ENCODE measurements at regions not wholly inside any gene's neighbourhood (a gene's known extent, or its start where the extent isn't known, plus 50 kb on each side); places are given as distances from the start of the nearest gene placed in this dataset.

- Histone ChIP-seq H3K4me2 (no peak overlapping the region), H3K9me3 (replicated peaks in 1 of 11) (no peaks in the 10 kb centered on the region), H3K27me3 (no peaks in the 10 kb centered on the region), H3K36me3 (no peaks in the 10 kb centered on the region), H3K4me3 (no peak overlapping the region), H3K9ac (no peak overlapping the region), H4K20me1 (no peaks in the 10 kb centered on the region), H3K4me1 (peaks cover 0 to 45% (median 8%) of the 10 kb centered on the region in 10 experiments; a peak in 11 of 20 replicates), H3K27ac (no peak overlapping the region)
- TF ChIP-seq Cebpa-rat (IDR thresholded peaks at IDR 0.05): no peak
These were observed 398.0 kb downstream of the ENC1 start for GRCh38 chr5:74242516-74242915.

GRCh38 chr5:74241751-74242140 is 398.8 kb downstream of the ENC1 start:
- no peak for TF ChIP-seq Cebpa-rat (IDR thresholded peaks at IDR 0.05)
- peak overlapping the region in 5 of 11 experiments; percentile 12 to 61 (median 25); a peak in 7 of 22 replicates for H3K4me2 ChIP-seq
- no peaks in the 10 kb centered on the region for H3K27me3 ChIP-seq
- H3K9me3 ChIP-seq (replicated peaks in 1 of 11): no peaks in the 10 kb centered on the region
- H3K27ac ChIP-seq: no peak overlapping the region
- H3K36me3 ChIP-seq: no peaks in the 10 kb centered on the region
- H3K4me3 ChIP-seq: no peak overlapping the region
- H3K9ac ChIP-seq: no peak overlapping the region
- no peaks in the 10 kb centered on the region for H4K20me1 ChIP-seq
- H3K4me1 ChIP-seq: peaks cover 0 to 50% (median 8%) of the 10 kb centered on the region in 10 experiments; a peak in 11 of 20 replicates

- no peak for TF ChIP-seq Cebpa-rat (IDR thresholded peaks at IDR 0.05)
- no peak overlapping the region for H3K27ac ChIP-seq
- H3K27me3 ChIP-seq: no peaks in the 10 kb centered on the region
- no peak overlapping the region for H3K4me3 ChIP-seq
- peaks cover 0 to 50% (median 8%) of the 10 kb centered on the region in 10 experiments; a peak in 11 of 20 replicates for H3K4me1 ChIP-seq
- no peaks in the 10 kb centered on the region for H3K36me3 ChIP-seq
- H3K9me3 ChIP-seq (replicated peaks in 1 of 11): no peaks in the 10 kb centered on the region
- H3K4me2 ChIP-seq: peak overlapping the region in 5 of 11 experiments; percentile 12 to 61 (median 25); a peak in 7 of 22 replicates
- no peaks in the 10 kb centered on the region for H4K20me1 ChIP-seq
- no peak overlapping the region for H3K9ac ChIP-seq
These were observed 399.5 kb downstream of the ENC1 start for GRCh38 chr5:74240783-74241750.

GRCh38 chr5:74239261-74239660 is 401.3 kb downstream of the ENC1 start:
- Histone ChIP-seq H3K36me3 (no peaks in the 10 kb centered on the region), H3K9me3 (replicated peaks in 1 of 11) (no peaks in the 10 kb centered on the region), H3K4me2 (peak overlapping the region in 6 of 11 experiments; percentile 9 to 90 (median 63); a peak in 10 of 22 replicates), H3K27ac (no peak overlapping the region), H3K9ac (no peak overlapping the region), H3K27me3 (no peaks in the 10 kb centered on the region), H4K20me1 (no peaks in the 10 kb centered on the region), H3K4me3 (no peak overlapping the region), H3K4me1 (peaks cover 0 to 50% (median 8%) of the 10 kb centered on the region in 10 experiments; a peak in 11 of 20 replicates)
- no peak for TF ChIP-seq Cebpa-rat (IDR thresholded peaks at IDR 0.05)

- H3K27ac ChIP-seq: no peak overlapping the region
- no peaks in the 10 kb centered on the region for H4K20me1 ChIP-seq
- H3K4me1 ChIP-seq: peaks cover 0 to 56% (median 8%) of the 10 kb centered on the region in 10 experiments; a peak in 11 of 20 replicates
- no peaks in the 10 kb centered on the region for H3K36me3 ChIP-seq
- no peaks in the 10 kb centered on the region for H3K27me3 ChIP-seq
- H3K4me3 ChIP-seq: no peak overlapping the region
- H3K9me3 ChIP-seq (replicated peaks in 1 of 11): no peaks in the 10 kb centered on the region
- TF ChIP-seq Cebpa-rat (IDR thresholded peaks at IDR 0.05): no peak
- no peak overlapping the region for H3K9ac ChIP-seq
- peak overlapping the region in 3 of 11 experiments; percentile 4 to 84 (median 59); a peak in 4 of 22 replicates for H3K4me2 ChIP-seq
These were observed 402.9 kb downstream of the ENC1 start for GRCh38 chr5:74237571-74238145.

GRCh38 chr5:74235552-74235951 is 405.0 kb downstream of the ENC1 start:
- H3K27ac ChIP-seq: no peak overlapping the region
- no peak overlapping the region for H3K4me2 ChIP-seq
- no peaks in the 10 kb centered on the region for H4K20me1 ChIP-seq
- no peak overlapping the region for H3K9ac ChIP-seq
- no peak for TF ChIP-seq Cebpa-rat (IDR thresholded peaks at IDR 0.05)
- H3K9me3 ChIP-seq (replicated peaks in 1 of 11): no peaks in the 10 kb centered on the region
- H3K36me3 ChIP-seq: no peaks in the 10 kb centered on the region
- H3K27me3 ChIP-seq: no peaks in the 10 kb centered on the region
- H3K4me1 ChIP-seq: peaks cover 0 to 51% (median 8%) of the 10 kb centered on the region in 10 experiments; a peak in 11 of 20 replicates
- no peak overlapping the region for H3K4me3 ChIP-seq

GRCh38 chr5:74233571-74233970 is 407.0 kb downstream of the ENC1 start:
- peaks cover 0 to 8% (median 0%) of the 10 kb centered on the region in 11 experiments; a peak in 7 of 22 replicates for H3K9me3 ChIP-seq (replicated peaks in 1 of 11)
- no peaks in the 10 kb centered on the region for H4K20me1 ChIP-seq

GRCh38 chr5:74233091-74233490 is 407.4 kb downstream of the ENC1 start:
- no peaks in the 10 kb centered on the region for H3K36me3 ChIP-seq
- peaks cover 0 to 27% (median 0%) of the 10 kb centered on the region in 10 experiments; a peak in 5 of 20 replicates for H3K4me1 ChIP-seq
- H3K27ac ChIP-seq: no peak overlapping the region
- no peaks in the 10 kb centered on the region for H4K20me1 ChIP-seq
- no peaks in the 10 kb centered on the region for H3K27me3 ChIP-seq
- H3K4me3 ChIP-seq: no peak overlapping the region
- H3K4me2 ChIP-seq: peak overlapping the region in 2 of 11 experiments; percentile 23 to 31; a peak in 2 of 22 replicates
- no peak overlapping the region for H3K9ac ChIP-seq
- no peak for TF ChIP-seq Cebpa-rat (IDR thresholded peaks at IDR 0.05)
- peaks cover 0 to 8% (median 0%) of the 10 kb centered on the region in 11 experiments; a peak in 7 of 22 replicates for H3K9me3 ChIP-seq (replicated peaks in 1 of 11)

More at GRCh38 chr5:74233571-74233970, 407.0 kb downstream of the ENC1 start:
- Histone ChIP-seq H3K4me1 (peaks cover 0 to 32% (median 0%) of the 10 kb centered on the region in 10 experiments; a peak in 6 of 20 replicates), H3K27ac (no peak overlapping the region), H3K36me3 (no peaks in the 10 kb centered on the region), H3K4me2 (no peak overlapping the region), H3K27me3 (no peaks in the 10 kb centered on the region), H3K4me3 (no peak overlapping the region), H3K9ac (no peak overlapping the region)
- no peak for TF ChIP-seq Cebpa-rat (IDR thresholded peaks at IDR 0.05)

GRCh38 chr5:74232276-74232675 is 408.3 kb downstream of the ENC1 start:
- no peak overlapping the region for H3K4me3 ChIP-seq
- no peak overlapping the region for H3K9ac ChIP-seq
- H3K27ac ChIP-seq: no peak overlapping the region
- no peaks in the 10 kb centered on the region for H3K36me3 ChIP-seq
- no peaks in the 10 kb centered on the region for H4K20me1 ChIP-seq
- peaks cover 0 to 20% (median 0%) of the 10 kb centered on the region in 10 experiments; a peak in 4 of 20 replicates for H3K4me1 ChIP-seq
- H3K4me2 ChIP-seq: peak overlapping the region in 2 of 11 experiments; percentile 30 to 40; a peak in 4 of 22 replicates
- no peak for TF ChIP-seq Cebpa-rat (IDR thresholded peaks at IDR 0.05)
- H3K27me3 ChIP-seq: no peaks in the 10 kb centered on the region
- peaks cover 0 to 8% (median 0%) of the 10 kb centered on the region in 11 experiments; a peak in 7 of 22 replicates for H3K9me3 ChIP-seq (replicated peaks in 1 of 11)
